GM12878 (cell line): ENCODE measurements at regions not wholly inside any gene's neighbourhood (a gene's known extent, or its start where the extent isn't known, plus 50 kb on each side); places are given as distances from the start of the nearest gene placed in this dataset.

Experiments
- ATAC-seq: fragments of 200-7000 bp; cut with Tn5 transposase; 3 replicates; pipeline ENCODE4 v1.9.1; 2020; ENCODE audit warnings: mild to moderate bottlenecking, moderate library complexity
- BruUV-seq: library from RNA; stranded (reverse); fragments of 400-500 nt; replicated peaks from 2 replicates; lab custom pipeline; 2021; lab: Mats Ljungman, UMichigan
- CTCF ChIA-PET: fragments of 300-600 bp; sonication (Branson Sonifier 250); formaldehyde crosslinking; extraction: SDS; loops from one replicate; lab custom pipeline; 2021; ENCODE audit warnings: inconsistent platforms; lab: Yijun Ruan, JAX
- POLR2A ChIA-PET: fragments of 350-600 bp; formaldehyde crosslinking; extraction: SDS; loops from one replicate; lab custom pipeline; 2021; ENCODE audit warnings: inconsistent platforms; lab: Charles Lee
- RAD21 ChIA-PET: fragments of 300-600 bp; sonication (Branson Sonifier 250); formaldehyde crosslinking; loops from one replicate; lab custom pipeline; 2023; ENCODE audit warnings: antibody characterized with exemption; ENCODE audit not compliant: unreplicated experiment; lab: Charles Lee
- SMC1A ChIA-PET: fragments of 300-600 bp; sonication (Branson Sonifier 250); formaldehyde crosslinking; loops from one replicate; lab custom pipeline; 2023; ENCODE audit not compliant: unreplicated experiment, uncharacterized antibody; lab: Charles Lee
- DNase-seq: peaks from one replicate; pipeline ENCODE4 v3.0.0-alpha.2; 2011; ENCODE audit warnings: low read depth, low spot score
- FAIRE-seq: peaks from 3 replicates; lab custom pipeline; 2011; peaks lifted over from hg19 to GRCh38; lab: Jason Lieb, UNC
- H2AFZ ChIP-seq: 2 replicates; pipeline ENCODE4 v1.6.0; 2011; ENCODE audit warnings: low read depth, low read length, control low read depth; ENCODE audit not compliant: control insufficient read depth
- H3K27ac ChIP-seq: 2 replicates; pipeline ENCODE4 v1.5.1; 2011; ENCODE audit warnings: control low read depth; ENCODE audit not compliant: control insufficient read depth, insufficient read depth
- H3K27me3 ChIP-seq, 2 experiments: replicated peaks in 1 of 2; 2 replicates each; pipeline versions ENCODE4 v1.6.0 to v1.6.1; 2011; ENCODE audit warnings: low read length in 1 of 2; ENCODE audit not compliant: control insufficient read depth in 2 of 2, insufficient read depth in 2 of 2
- H3K36me3 ChIP-seq, 2 experiments: 2 replicates each; pipeline ENCODE4 v1.5.1; 2011; ENCODE audit warnings: low read length in 1 of 2; ENCODE audit not compliant: control insufficient read depth in 2 of 2, insufficient read depth in 2 of 2
- H3K4me1 ChIP-seq: 2 replicates; pipeline ENCODE4 v1.6.1; 2011; ENCODE audit warnings: mild to moderate bottlenecking, low read length, moderate library complexity, mixed read lengths; ENCODE audit not compliant: control insufficient read depth, insufficient read depth
- H3K4me2 ChIP-seq: 2 replicates; pipeline ENCODE4 v1.6.0; 2011; ENCODE audit warnings: control low read depth; ENCODE audit not compliant: control insufficient read depth, insufficient read depth
- H3K4me3 ChIP-seq: fragments of 200-600 bp; sonication (generic); 2 replicates; pipeline ENCODE4 v1.5.1; 2016
- H3K79me2 ChIP-seq: 2 replicates; pipeline ENCODE4 v1.6.0; 2011; ENCODE audit warnings: low read length; ENCODE audit not compliant: control insufficient read depth, insufficient read depth
- H3K9ac ChIP-seq: 2 replicates; pipeline ENCODE4 v1.8.0; 2011; ENCODE audit warnings: low read length, control low read depth, mixed read lengths; ENCODE audit not compliant: control insufficient read depth, insufficient read depth
- H3K9me3 ChIP-seq: replicated peaks from 3 replicates; pipeline ENCODE4 v1.5.1; 2011; ENCODE audit warnings: mild to moderate bottlenecking, low read length; ENCODE audit not compliant: control insufficient read depth, insufficient read depth
- H4K20me1 ChIP-seq: 2 replicates; pipeline ENCODE4 v1.6.0; 2011; ENCODE audit not compliant: control insufficient read depth, insufficient read depth
- CEBPB ChIP-seq, 2 experiments: fragments of 150-350 bp in 1 of 2; IDR thresholded peaks; 2 replicates each; pipeline ENCODE4 v1.6.1; 2012 to 2014; ENCODE audit warnings: low read depth in 2 of 2, low read length in 2 of 2, borderline replicate concordance in 1 of 2, inconsistent platforms in 1 of 2
- HDGF ChIP-seq: fragments of 450-650 bp; IDR thresholded peaks from 2 replicates; pipeline ENCODE4 v1.6.1; 2016; ENCODE audit warnings: antibody characterized with exemption
- IRF4 ChIP-seq: IDR thresholded peaks from 2 replicates; pipeline ENCODE4 v1.6.1; 2011; ENCODE audit warnings: low read depth, low read length
- NR2C1 ChIP-seq: fragments of 450-650 bp; IDR thresholded peaks from 2 replicates; pipeline ENCODE4 v1.6.1; 2017; ENCODE audit warnings: antibody characterized with exemption, mild to moderate bottlenecking, moderate library complexity
- PAX5 ChIP-seq: IDR thresholded peaks from 2 replicates; pipeline ENCODE4 v1.6.1; 2011; ENCODE audit warnings: low read depth, low read length, borderline replicate concordance
- PRDM15 ChIP-seq: fragments of 450-650 bp; formaldehyde crosslinking; IDR thresholded peaks from 2 replicates; pipeline ENCODE4 v1.4.0; 2020; ENCODE audit warnings: mild to moderate bottlenecking, moderate library complexity
- RUNX3 ChIP-seq: IDR thresholded peaks from 2 replicates; pipeline ENCODE4 v1.6.1; 2012; ENCODE audit warnings: low read length, inconsistent platforms
- SP1 ChIP-seq: IDR thresholded peaks from one replicate; pipeline ENCODE4 v1.6.1; 2011; ENCODE audit warnings: low read depth, low read length
- YY1 ChIP-seq: IDR thresholded peaks from 2 replicates; pipeline ENCODE4 v1.6.1; 2011; ENCODE audit warnings: low read depth, mild to moderate bottlenecking, low read length
- WGBS: methylation state at CpG from one replicate; pipeline ENCODE4 v1.1.6; 2016; ENCODE audit warnings: low lambda C conversion rate; ENCODE audit not compliant: insufficient replicate concordance, insufficient coverage; ENCODE audit errors: missing lambda C conversion rate; 5-methylcytosine and 5-hydroxymethylcytosine counted together
- in situ Hi-C: fragments of 300-500 bp; cut with MboI; formaldehyde crosslinking; loops from 9 replicates; pipeline ENCODE4 v1.14.3; 2018; ENCODE audit warnings: mixed read lengths
- intact Hi-C: fragments of 100-400 bp; cut with micrococcal nuclease; formaldehyde crosslinking; loops from one replicate; pipeline ENCODE4 v1.14.2; 2022; ENCODE audit not compliant: unreplicated experiment
- TF ChIP-seq, protein P1 (sequence below): fragments of 450-650 bp; IDR thresholded peaks from 2 replicates; pipeline ENCODE4 v1.6.1; 2016; ENCODE audit warnings: mild to moderate bottlenecking, moderate library complexity, borderline replicate concordance
- TF ChIP-seq, protein P2 (sequence below): IDR thresholded peaks from 2 replicates; pipeline ENCODE4 v1.6.1; 2012; ENCODE audit warnings: low read depth, low read length, improper control_type of control experiment
- TF ChIP-seq, protein P3 (sequence below), 3 experiments: IDR thresholded peaks in 2 of 3; conservative IDR thresholded peaks in 1 of 3; 2 replicates each; pipeline ENCODE4 v1.5.1; 2011; ENCODE audit warnings: low read depth in 3 of 3, low read length in 3 of 3, mild to moderate bottlenecking in 3 of 3, control low read depth in 2 of 3, moderate library complexity in 2 of 3, inconsistent platforms in 1 of 3, mixed read lengths in 1 of 3; ENCODE audit not compliant: control insufficient read depth in 2 of 3, insufficient read depth in 1 of 3; ENCODE audit errors: extremely low read depth in 1 of 3

- H3K9ac ChIP-seq = no peak overlapping the region
- intact Hi-C loops = loop anchor here (10.0 kb wide), 1 partner anchor 147 kb away; no protein-coding TSS in a partner anchor
- no peak overlapping the region for H2AFZ ChIP-seq
- no peaks in the 10 kb centered on the region for H3K9me3 ChIP-seq
- WGBS = 24% methylated on average over 9 of the region's 9 CpGs
- H3K27me3 ChIP-seq = no peaks in the 10 kb centered on the region
- H3K36me3 ChIP-seq = no peaks in the 10 kb centered on the region
- H3K79me2 ChIP-seq = no peaks in the 10 kb centered on the region
- no peak overlapping the region for H3K27ac ChIP-seq
- DNase-seq = peak; percentile 20
- H4K20me1 ChIP-seq = no peaks in the 10 kb centered on the region
- no TSS peak for BruUV-seq
- no peak overlapping the region for H3K4me2 ChIP-seq
- peak; percentile 89 for ATAC-seq
- CTCF ChIA-PET = interaction anchor here (0.7 to 1.6 kb wide), 4 partner anchors 8 to 147 kb away, joined by 3 to 4 read pairs (median 3); no protein-coding TSS in a partner anchor
- H3K4me3 ChIP-seq = no peak overlapping the region
- no peaks in the 10 kb centered on the region for H3K4me1 ChIP-seq
- FAIRE-seq = peak; percentile 78
- POLR2A ChIA-PET = interaction anchor here (0.6 kb wide), 1 partner anchor 52 kb away, joined by 5 read pairs; no protein-coding TSS in a partner anchor
- in situ Hi-C loops = no loop called here
- RAD21 ChIA-PET = interaction anchor here (1.2 kb wide), 1 partner anchor 149 kb away, joined by 3 read pairs; no protein-coding TSS in a partner anchor
- SMC1A ChIA-PET = interaction anchor here (0.6 kb wide), 1 partner anchor 131 kb away, joined by 3 read pairs; no protein-coding TSS in a partner anchor
- no peak for TF ChIP-seq IRF4
- TF ChIP-seq YY1 = 0 out of 2 replicates have a peak, but pooled peaks have one; percentile 34
- TF ChIP-seq RUNX3 = no peak
- TF ChIP-seq SP1 = no peak
- no peak for TF ChIP-seq CEBPB (IDR thresholded peaks at IDR 0.05; ENCODE audit: borderline replicate concordance in 1 of 2, low read depth in 2 of 2, low read length in 2 of 2)
- TF ChIP-seq PAX5 = no peak
- 0 out of 2 replicates have a peak, but pooled peaks have one; percentile 26 for TF ChIP-seq HDGF
- TF ChIP-seq, protein P1, sequence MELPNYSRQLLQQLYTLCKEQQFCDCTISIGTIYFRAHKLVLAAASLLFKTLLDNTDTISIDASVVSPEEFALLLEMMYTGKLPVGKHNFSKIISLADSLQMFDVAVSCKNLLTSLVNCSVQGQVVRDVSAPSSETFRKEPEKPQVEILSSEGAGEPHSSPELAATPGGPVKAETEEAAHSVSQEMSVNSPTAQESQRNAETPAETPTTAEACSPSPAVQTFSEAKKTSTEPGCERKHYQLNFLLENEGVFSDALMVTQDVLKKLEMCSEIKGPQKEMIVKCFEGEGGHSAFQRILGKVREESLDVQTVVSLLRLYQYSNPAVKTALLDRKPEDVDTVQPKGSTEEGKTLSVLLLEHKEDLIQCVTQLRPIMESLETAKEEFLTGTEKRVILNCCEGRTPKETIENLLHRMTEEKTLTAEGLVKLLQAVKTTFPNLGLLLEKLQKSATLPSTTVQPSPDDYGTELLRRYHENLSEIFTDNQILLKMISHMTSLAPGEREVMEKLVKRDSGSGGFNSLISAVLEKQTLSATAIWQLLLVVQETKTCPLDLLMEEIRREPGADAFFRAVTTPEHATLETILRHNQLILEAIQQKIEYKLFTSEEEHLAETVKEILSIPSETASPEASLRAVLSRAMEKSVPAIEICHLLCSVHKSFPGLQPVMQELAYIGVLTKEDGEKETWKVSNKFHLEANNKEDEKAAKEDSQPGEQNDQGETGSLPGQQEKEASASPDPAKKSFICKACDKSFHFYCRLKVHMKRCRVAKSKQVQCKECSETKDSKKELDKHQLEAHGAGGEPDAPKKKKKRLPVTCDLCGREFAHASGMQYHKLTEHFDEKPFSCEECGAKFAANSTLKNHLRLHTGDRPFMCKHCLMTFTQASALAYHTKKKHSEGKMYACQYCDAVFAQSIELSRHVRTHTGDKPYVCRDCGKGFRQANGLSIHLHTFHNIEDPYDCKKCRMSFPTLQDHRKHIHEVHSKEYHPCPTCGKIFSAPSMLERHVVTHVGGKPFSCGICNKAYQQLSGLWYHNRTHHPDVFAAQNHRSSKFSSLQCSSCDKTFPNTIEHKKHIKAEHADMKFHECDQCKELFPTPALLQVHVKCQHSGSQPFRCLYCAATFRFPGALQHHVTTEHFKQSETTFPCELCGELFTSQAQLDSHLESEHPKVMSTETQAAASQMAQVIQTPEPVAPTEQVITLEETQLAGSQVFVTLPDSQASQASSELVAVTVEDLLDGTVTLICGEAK = no peak
- TF ChIP-seq, protein P2, sequence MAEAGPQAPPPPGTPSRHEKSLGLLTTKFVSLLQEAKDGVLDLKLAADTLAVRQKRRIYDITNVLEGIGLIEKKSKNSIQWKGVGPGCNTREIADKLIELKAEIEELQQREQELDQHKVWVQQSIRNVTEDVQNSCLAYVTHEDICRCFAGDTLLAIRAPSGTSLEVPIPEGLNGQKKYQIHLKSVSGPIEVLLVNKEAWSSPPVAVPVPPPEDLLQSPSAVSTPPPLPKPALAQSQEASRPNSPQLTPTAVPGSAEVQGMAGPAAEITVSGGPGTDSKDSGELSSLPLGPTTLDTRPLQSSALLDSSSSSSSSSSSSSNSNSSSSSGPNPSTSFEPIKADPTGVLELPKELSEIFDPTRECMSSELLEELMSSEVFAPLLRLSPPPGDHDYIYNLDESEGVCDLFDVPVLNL = no peak
- no peak for TF ChIP-seq NR2C1
- TF ChIP-seq PRDM15 (CRISPR knock-in tag) = no peak
- TF ChIP-seq, protein P3, sequence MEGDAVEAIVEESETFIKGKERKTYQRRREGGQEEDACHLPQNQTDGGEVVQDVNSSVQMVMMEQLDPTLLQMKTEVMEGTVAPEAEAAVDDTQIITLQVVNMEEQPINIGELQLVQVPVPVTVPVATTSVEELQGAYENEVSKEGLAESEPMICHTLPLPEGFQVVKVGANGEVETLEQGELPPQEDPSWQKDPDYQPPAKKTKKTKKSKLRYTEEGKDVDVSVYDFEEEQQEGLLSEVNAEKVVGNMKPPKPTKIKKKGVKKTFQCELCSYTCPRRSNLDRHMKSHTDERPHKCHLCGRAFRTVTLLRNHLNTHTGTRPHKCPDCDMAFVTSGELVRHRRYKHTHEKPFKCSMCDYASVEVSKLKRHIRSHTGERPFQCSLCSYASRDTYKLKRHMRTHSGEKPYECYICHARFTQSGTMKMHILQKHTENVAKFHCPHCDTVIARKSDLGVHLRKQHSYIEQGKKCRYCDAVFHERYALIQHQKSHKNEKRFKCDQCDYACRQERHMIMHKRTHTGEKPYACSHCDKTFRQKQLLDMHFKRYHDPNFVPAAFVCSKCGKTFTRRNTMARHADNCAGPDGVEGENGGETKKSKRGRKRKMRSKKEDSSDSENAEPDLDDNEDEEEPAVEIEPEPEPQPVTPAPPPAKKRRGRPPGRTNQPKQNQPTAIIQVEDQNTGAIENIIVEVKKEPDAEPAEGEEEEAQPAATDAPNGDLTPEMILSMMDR (IDR thresholded peaks at IDR 0.05 in 2 of 3, conservative IDR thresholded peaks at IDR 0.05 in 1 of 3; ENCODE audit: control insufficient read depth in 2 of 3, extremely low read depth in 1 of 3, insufficient read depth in 1 of 3, low read depth in 3 of 3, low read length in 3 of 3) = peak; percentile 80 to 82 (median 80)
These were observed 50.9 kb upstream of the BICDL1 start for GRCh38 chr12:119938049-119938667.
